ENCODE measurements at regions not wholly inside any gene's neighbourhood (a gene's known extent, or its start where the extent isn't known, plus 50 kb on each side); places are given as distances from the start of the nearest gene placed in this dataset.

- ChIA-PET POLR2A (no interaction called here), CTCF (no interaction called here)
- Histone ChIP-seq H3K4me2 (no peak overlapping the region), H3K4me1 (ENCODE audit: control insufficient read depth in 1 of 2, insufficient read depth in 2 of 2, low read depth in 1 of 2, low read length in 1 of 2) (no peaks in the 10 kb centered on the region; a peak in 1 of 4 replicates), H3K36me3 (replicated peaks in 1 of 2; ENCODE audit: control insufficient read depth in 1 of 2, insufficient read depth in 2 of 2, low read length in 1 of 2) (no peaks in the 10 kb centered on the region), H3K9me2 (no peaks in the 10 kb centered on the region), H4K20me1 (ENCODE audit: insufficient read depth) (no peaks in the 10 kb centered on the region), H3K9me3 (no peaks in the 10 kb centered on the region), H3F3A (replicated peaks; ENCODE audit: insufficient read depth) (no peaks in the 10 kb centered on the region), H3K79me2 (ENCODE audit: insufficient read depth) (no peaks in the 10 kb centered on the region), H3K4me3 (ENCODE audit: low read depth in 2 of 2, low read length in 1 of 2) (no peak overlapping the region), H3K9ac (no peak overlapping the region), H3K27ac (ENCODE audit: low read depth in 2 of 2, low read length in 1 of 2) (no peak overlapping the region), H2AFZ (ENCODE audit: low read depth) (no peak overlapping the region), H3K27me3 (ENCODE audit: insufficient read depth) (no peaks in the 10 kb centered on the region)
- TF ChIP-seq TEAD4 (IDR thresholded peaks at IDR 0.05; ENCODE audit: borderline replicate concordance, insufficient read depth) (no peak), YY1 (IDR thresholded peaks at IDR 0.05; ENCODE audit: low read depth) (no peak)
- TF ChIP-seq, protein P1, sequence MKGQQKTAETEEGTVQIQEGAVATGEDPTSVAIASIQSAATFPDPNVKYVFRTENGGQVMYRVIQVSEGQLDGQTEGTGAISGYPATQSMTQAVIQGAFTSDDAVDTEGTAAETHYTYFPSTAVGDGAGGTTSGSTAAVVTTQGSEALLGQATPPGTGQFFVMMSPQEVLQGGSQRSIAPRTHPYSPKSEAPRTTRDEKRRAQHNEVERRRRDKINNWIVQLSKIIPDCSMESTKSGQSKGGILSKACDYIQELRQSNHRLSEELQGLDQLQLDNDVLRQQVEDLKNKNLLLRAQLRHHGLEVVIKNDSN (IDR thresholded peaks at IDR 0.05; ENCODE audit: borderline replicate concordance, low read depth): no peak
- no peak for DNase-seq
- 71% methylated on average over 6 of the region's 17 CpGs for WGBS (ENCODE audit: low lambda C conversion rate)
Observed at GRCh38 chr14:101050901-101051490, 147.5 kb upstream of the RTL1 start.

DNA sequence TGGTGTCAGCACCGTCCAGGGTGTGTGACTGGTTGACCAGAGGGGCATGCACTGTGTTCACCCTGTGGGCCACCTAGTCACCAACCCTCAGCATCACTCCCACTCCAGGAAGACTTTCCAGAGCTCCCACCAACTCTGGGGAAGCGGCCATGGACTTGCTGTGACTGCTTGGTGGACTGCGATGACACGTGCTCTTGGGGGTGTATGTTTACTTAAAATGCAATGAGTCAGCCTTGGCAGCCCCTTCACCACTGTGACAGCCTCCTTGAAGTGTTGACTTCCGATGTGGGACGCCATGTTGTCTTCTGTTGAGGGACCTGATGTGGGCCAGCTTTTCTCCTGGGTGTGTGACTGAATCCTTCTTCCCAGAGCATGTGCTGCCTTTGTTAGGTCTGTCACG lies 151.1 kb upstream of the RTL1 start:
- Histone ChIP-seq H3K27me3 (ENCODE audit: insufficient read depth) (no peaks in the 10 kb centered on the region), H3F3A (replicated peaks; ENCODE audit: insufficient read depth) (no peaks in the 10 kb centered on the region), H3K4me1 (ENCODE audit: control insufficient read depth in 1 of 2, insufficient read depth in 2 of 2, low read depth in 1 of 2, low read length in 1 of 2) (no peaks in the 10 kb centered on the region; a peak in 1 of 4 replicates), H3K4me3 (ENCODE audit: low read depth in 2 of 2, low read length in 1 of 2) (no peak overlapping the region), H3K9ac (no peak overlapping the region), H3K36me3 (replicated peaks in 1 of 2; ENCODE audit: control insufficient read depth in 1 of 2, insufficient read depth in 2 of 2, low read length in 1 of 2) (no peaks in the 10 kb centered on the region), H4K20me1 (ENCODE audit: insufficient read depth) (no peaks in the 10 kb centered on the region), H3K9me3 (no peaks in the 10 kb centered on the region; the same call in 1 of the 2 replicates), H3K79me2 (ENCODE audit: insufficient read depth) (no peaks in the 10 kb centered on the region), H3K9me2 (no peaks in the 10 kb centered on the region), H3K27ac (ENCODE audit: low read depth in 2 of 2, low read length in 1 of 2) (no peak overlapping the region), H2AFZ (ENCODE audit: low read depth) (no peak overlapping the region), H3K4me2 (no peak overlapping the region)
- 62% methylated on average over 4 of the region's 7 CpGs for WGBS (ENCODE audit: low lambda C conversion rate)
- ChIA-PET CTCF (interaction anchor here (1.2 kb wide), 1 partner anchor 26 kb away, joined by 3 read pairs; no protein-coding TSS in a partner anchor), POLR2A (no interaction called here)
- TF ChIP-seq FOXM1 (IDR thresholded peaks at IDR 0.05; ENCODE audit: low read depth): no peak
- TF ChIP-seq EP300 (IDR thresholded peaks at IDR 0.05; ENCODE audit: borderline replicate concordance in 1 of 2, low read depth in 1 of 2, low read length in 1 of 2): no peak
- no peak for TF ChIP-seq REST (IDR thresholded peaks at IDR 0.05; ENCODE audit: low read depth, low read length)
- no peak for TF ChIP-seq YY1 (IDR thresholded peaks at IDR 0.05; ENCODE audit: low read depth)
- no peak for TF ChIP-seq POLR2AphosphoS5 (IDR thresholded peaks at IDR 0.05; ENCODE audit: low read depth, low read length)
- no peak for TF ChIP-seq FOSL2 (IDR thresholded peaks at IDR 0.05; ENCODE audit: borderline replicate concordance, low read depth)
- no peak for TF ChIP-seq ELF1 (IDR thresholded peaks at IDR 0.05)
- no peak for TF ChIP-seq SMC3 (IDR thresholded peaks at IDR 0.05; ENCODE audit: low read depth, low read length)
- TF ChIP-seq USF2 (IDR thresholded peaks at IDR 0.05; ENCODE audit: borderline replicate concordance, low read depth, low read length): no peak
- TF ChIP-seq, protein P2, sequence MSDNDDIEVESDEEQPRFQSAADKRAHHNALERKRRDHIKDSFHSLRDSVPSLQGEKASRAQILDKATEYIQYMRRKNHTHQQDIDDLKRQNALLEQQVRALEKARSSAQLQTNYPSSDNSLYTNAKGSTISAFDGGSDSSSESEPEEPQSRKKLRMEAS (IDR thresholded peaks at IDR 0.05; ENCODE audit: low read depth): no peak
- no peak for TF ChIP-seq RXRA (IDR thresholded peaks at IDR 0.05; ENCODE audit: borderline replicate concordance, low read depth)
- no peak for DNase-seq

Measured in SK-N-SH (cell line).